ENCODE measurements at regions not wholly inside any gene's neighbourhood (a gene's known extent, or its start where the extent isn't known, plus 50 kb on each side); places are given as distances from the start of the nearest gene placed in this dataset.

GRCh38 chr3:144665567-144666053, 694.0 kb downstream of the DIPK2A start:
- Histone ChIP-seq H3K27me3 (ENCODE audit: insufficient read depth, low read length) (no peaks in the 10 kb centered on the region), H2BK20ac (ENCODE audit: low read depth, low read length, poor library complexity, severe bottlenecking) (no peak overlapping the region), H3K79me2 (ENCODE audit: insufficient read depth, low read length) (no peaks in the 10 kb centered on the region), H2BK12ac (ENCODE audit: insufficient read length, low read depth, low read length) (no peak overlapping the region), H4K91ac (ENCODE audit: insufficient read length, low read depth, low read length) (no peak overlapping the region), H3T11ph (ENCODE audit: low read length) (no peak overlapping the region), H2BK15ac (ENCODE audit: low read depth, low read length) (no peak overlapping the region), H2AK5ac (ENCODE audit: insufficient read length, low read length) (no peak overlapping the region), H2AFZ (ENCODE audit: low read length) (no peak overlapping the region), H3K9me3 (ENCODE audit: control insufficient read depth, low read depth, low read length) (peaks cover 21% of the 10 kb centered on the region), H3K4ac (ENCODE audit: low read depth, low read length) (no peak overlapping the region), H3K27ac (ENCODE audit: insufficient read length, low read depth, low read length) (no peak overlapping the region), H3K56ac (ENCODE audit: insufficient read length, low read depth, low read length) (no peak overlapping the region), H2BK120ac (ENCODE audit: low read depth, low read length, poor library complexity, severe bottlenecking) (no peak overlapping the region), H3K18ac (ENCODE audit: insufficient read length, low read depth, low read length) (no peak overlapping the region), H2BK5ac (ENCODE audit: insufficient read length, low read length) (no peak overlapping the region), H4K8ac (replicated peaks; ENCODE audit: insufficient read length, low read depth, low read length) (no peak overlapping the region), H3K79me1 (ENCODE audit: insufficient read depth, low read depth, low read length, poor library complexity, severe bottlenecking) (no peaks in the 10 kb centered on the region), H3K4me1 (ENCODE audit: insufficient read depth, low read length) (no peaks in the 10 kb centered on the region), H3K14ac (ENCODE audit: insufficient read depth, low read length) (no peak overlapping the region), H4K5ac (ENCODE audit: insufficient read length, low read depth, low read length) (no peak overlapping the region), H3K9ac (ENCODE audit: extremely low read depth, insufficient read length, low read length) (no peak overlapping the region), H4K20me1 (ENCODE audit: control insufficient read depth, insufficient read depth, insufficient read length) (no peaks in the 10 kb centered on the region), H3K4me2 (ENCODE audit: insufficient read depth, insufficient read length, low read length) (no peak overlapping the region), H3K23ac (ENCODE audit: insufficient read length, low read depth, low read length) (no peak overlapping the region), H3K23me2 (ENCODE audit: insufficient read length, low read depth, low read length, poor library complexity, severe bottlenecking) (no peaks in the 10 kb centered on the region)
- peaks cover 36 to 40% of the 10 kb centered on the region in 2 experiments for H3K9me3 Mint-ChIP-seq
- H3K4me3 Mint-ChIP-seq: no peak overlapping the region
- no peaks in the 10 kb centered on the region for H3K4me1 Mint-ChIP-seq
- DNase-seq: no peak
- no peak overlapping the region for H3K27ac Mint-ChIP-seq
- H3K27me3 Mint-ChIP-seq (ENCODE audit: low read depth): no peaks in the 10 kb centered on the region; the same call in 1 of the 2 replicates
- peaks cover 22 to 36% (median 31%) of the 10 kb centered on the region in 3 experiments for H3K36me3 Mint-ChIP-seq (ENCODE audit: insufficient read depth in 1 of 3, low read depth in 3 of 3)
- no CpG with 5 or more reads among the region's 1 CpG for WGBS (ENCODE audit: extremely low coverage, insufficient read length, low lambda C conversion rate)
- no peak for TF ChIP-seq CTCF (conservative IDR thresholded peaks at IDR 0.05)

All from H9 (cell line).